Activated CD8-positive, alpha-beta memory T cell treated with anti-CD3 and anti-CD28 coated beads for 36 hours (primary cell): ENCODE measurements at regions not wholly inside any gene's neighbourhood (a gene's known extent, or its start where the extent isn't known, plus 50 kb on each side); places are given as distances from the start of the nearest gene placed in this dataset.

ENCODE experiments used
- CTCF ChIA-PET: fragments of 350-600 bp; sonication (Branson Sonifier 250); formaldehyde crosslinking; loops from one replicate; lab custom pipeline; 2021; ENCODE audit warnings: antibody characterized with exemption; lab: Charles Lee
- POLR2A ChIA-PET: fragments of 350-600 bp; sonication (Branson Sonifier 250); formaldehyde crosslinking; loops from one replicate; lab custom pipeline; 2021; ENCODE audit warnings: antibody characterized with exemption; lab: Charles Lee

DNA sequence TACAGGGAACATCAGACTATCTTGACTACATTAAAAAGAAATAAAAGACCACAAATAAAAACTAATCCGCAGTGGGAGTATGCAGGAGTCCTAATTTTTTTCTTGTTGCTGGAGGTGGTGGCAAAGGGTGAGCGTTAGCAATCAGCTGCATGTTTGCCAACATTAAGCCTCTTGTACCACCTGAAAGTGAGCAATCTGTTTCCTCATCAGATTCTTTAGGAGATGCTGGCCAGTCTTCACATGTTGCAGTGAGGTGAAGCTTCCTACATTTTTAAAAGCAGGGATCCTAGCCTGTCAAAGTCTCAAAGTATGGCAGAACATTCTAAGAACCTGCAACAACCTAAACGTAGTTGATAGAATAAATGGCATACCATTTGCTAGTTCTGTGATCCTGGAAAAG lies 162.2 kb upstream of the MEF2C start:
- CTCF ChIA-PET: no interaction called here
- POLR2A ChIA-PET: no interaction called here

DNA sequence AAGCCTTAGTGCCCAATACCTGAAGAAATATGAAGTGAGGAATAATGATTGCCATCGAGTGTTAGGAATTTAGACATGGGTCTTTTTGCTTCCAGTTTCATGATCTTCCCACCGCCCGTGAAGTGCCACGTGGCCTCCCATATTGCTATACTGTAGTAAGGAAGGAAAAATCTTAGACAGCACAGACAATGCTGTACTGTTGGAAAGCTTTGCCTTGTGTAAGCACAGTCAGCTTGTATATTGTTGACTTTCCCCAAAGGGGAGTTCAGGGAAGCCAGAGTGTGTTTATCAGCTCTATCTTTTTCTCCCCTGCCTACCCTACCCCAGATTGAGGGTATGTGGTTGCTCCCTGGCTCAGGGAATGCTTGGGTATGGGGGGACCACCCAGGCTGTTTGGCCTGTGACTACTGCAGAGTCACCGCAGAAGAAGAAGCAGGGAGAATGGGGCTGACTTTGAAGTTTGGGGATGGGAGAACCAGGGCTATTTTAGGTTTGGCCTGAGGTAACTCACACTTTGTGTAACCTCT lies 161.8 kb upstream of the MEF2C start:
- ChIA-PET POLR2A (no interaction called here), CTCF (no interaction called here)

DNA sequence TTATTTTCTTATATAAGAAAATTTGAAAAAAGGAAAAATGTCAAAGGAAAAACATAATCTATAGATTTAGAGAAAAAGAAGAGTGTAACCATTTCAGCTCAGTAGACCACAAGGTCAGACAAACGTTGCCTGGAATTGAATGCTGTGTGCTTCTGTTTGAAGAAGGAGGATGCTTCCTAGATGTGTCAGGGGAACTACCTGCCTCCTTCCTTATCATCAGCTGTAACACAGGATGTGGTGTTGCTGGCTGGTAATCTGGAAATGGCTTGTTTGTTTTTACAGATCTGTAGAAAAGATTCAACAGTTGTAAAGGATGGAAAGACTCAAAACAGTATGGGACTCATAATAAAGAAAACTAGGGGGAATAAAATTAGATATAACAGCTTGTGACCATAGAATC lies 160.7 kb upstream of the MEF2C start:
- POLR2A ChIA-PET: no interaction called here
- CTCF ChIA-PET: no interaction called here

DNA sequence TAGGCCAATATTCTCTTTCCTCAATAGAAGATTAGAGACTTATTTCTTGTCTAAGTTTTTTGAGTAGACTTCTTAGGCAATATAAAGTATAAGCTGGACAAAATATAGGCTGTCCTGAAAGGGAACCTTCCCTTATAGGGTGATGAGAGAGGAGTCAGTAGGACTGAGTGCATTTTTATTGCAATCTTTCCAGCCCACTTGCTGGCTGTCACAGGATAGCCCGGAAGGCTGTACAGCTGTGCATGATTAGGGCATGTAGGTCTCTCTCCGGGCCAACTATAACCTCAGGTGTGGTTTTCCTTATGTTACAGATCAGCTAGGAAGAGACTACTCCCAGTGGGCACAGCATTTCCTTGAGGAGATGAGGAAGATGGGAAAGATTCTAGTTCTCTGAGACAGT lies 159.8 kb upstream of the MEF2C start:
- ChIA-PET POLR2A (no interaction called here), CTCF (no interaction called here)

DNA sequence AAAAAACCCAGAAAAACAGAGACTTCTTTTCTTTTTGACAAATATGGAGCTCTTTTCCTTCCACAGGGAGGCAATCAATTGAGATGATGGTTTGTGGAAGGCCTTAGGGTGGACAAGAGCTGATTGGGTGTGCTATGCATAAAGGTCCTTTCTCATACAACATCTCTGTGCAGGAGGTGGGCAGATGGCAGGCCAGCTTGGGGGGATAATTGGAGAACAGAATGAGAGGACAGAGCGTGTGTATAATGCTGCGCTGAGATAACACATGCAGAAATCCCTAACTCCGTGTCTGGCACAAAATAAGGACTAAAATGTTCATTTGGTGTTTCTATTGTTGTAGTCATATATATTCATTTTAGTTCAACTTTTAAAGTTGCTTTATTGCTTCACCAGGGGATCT lies 159.0 kb upstream of the MEF2C start:
- CTCF ChIA-PET: no interaction called here
- POLR2A ChIA-PET: no interaction called here

DNA sequence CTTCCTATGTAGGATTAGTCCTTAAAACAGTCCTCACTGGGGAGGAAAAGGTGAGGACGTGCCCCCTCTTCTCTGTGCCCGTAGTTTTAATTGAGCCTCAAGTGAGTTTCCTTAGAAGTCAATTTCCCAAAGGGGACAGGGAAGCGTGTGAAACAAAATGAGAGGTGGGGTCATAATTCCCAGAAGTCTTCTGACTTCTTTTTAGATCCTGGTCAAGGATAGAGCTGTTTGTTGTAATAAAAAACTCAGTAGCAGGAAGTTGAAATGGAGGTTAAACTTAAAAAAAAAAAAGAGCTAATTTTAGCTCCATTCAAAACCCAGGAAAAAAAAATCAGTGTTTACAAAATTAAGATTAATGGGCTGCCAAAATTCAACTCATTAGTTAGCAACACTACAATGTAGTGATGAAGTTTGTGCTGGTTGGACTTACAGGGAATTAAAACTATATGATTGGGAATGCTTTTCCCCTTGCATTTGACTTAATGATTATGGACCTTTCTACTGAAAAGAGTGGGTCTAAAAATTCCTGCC lies 158.3 kb upstream of the MEF2C start:
- CTCF ChIA-PET: no interaction called here
- POLR2A ChIA-PET: no interaction called here

DNA sequence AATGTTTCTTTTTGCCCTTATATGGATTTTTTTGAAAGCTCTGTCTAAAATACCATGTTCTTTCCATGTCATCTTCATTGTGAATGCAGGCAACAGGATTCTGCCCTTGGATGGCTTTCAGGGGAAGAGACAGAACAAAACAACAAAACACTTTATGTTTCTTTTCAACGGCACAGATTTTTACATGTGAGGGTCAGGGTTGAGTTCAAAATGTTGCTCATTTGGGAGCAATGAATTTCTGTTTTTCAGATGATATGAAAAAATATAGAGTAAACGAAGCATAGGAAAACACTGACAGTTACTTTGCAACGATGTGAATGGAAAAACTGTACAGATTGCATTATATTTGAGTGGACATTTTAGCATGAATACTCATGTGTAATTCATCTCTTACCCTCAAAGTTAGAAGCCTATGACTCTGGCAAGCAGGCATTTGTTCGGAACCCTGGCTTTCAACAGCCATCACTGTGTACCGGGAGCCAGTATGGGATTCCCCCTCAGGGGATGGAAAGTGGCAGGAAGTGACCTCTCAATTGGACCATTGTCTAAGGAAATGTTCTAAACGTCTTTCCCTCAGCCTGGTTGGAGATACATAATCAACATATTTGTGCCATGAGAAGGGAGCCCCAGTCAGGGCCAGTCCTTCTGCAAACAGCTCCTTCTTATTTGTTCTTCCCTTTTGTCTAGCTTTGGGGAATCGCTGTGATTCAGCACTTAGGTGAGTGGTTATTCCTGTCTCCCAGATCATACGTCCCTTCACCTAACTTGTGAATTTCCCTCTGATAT lies 153.9 kb upstream of the MEF2C start:
- ChIA-PET CTCF (no interaction called here), POLR2A (interaction anchor here (0.6 kb wide), 1 partner anchor 272 kb away, joined by 4 read pairs; no protein-coding TSS in a partner anchor)

DNA sequence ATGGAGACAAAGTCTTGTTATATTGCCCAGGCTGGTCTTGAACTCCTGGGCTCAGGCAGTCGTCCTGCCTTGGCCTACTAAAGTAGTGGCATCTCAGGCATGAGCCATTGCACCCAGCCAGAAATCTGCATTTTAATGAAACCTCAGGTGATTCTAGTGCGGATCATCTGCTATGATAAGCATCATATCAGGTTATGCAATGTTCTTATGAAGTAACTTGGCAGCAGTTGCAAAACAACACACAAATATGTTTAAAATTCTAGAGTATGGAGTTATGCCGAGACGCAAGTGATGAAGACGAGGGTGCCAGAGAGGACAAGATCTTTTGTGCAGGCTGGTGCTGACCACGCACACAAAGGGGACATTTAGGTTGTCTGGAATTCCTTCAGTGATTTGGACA lies 153.2 kb upstream of the MEF2C start:
- POLR2A ChIA-PET: interaction anchor here (0.6 kb wide), 1 partner anchor 272 kb away, joined by 4 read pairs; no protein-coding TSS in a partner anchor
- CTCF ChIA-PET: no interaction called here

DNA sequence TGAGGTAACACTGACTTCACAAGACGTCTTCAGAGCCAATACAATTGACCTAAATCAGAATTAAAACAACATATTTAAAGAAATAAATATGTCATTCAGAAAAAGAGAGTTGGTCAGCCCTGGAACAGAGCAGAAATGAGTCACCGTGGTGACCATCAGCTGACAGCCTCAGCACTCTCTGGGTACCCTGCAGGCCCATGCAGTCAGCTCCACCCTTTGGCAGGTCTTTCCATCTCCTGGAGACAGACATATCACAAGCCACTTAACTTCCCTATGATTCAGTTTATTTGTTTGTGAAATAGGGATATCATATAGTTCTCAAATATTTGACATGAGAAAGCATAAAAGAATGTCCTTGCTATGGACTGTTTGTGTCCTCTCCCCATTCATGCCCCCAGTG lies 151.6 kb upstream of the MEF2C start:
- POLR2A ChIA-PET: no interaction called here
- CTCF ChIA-PET: no interaction called here

DNA sequence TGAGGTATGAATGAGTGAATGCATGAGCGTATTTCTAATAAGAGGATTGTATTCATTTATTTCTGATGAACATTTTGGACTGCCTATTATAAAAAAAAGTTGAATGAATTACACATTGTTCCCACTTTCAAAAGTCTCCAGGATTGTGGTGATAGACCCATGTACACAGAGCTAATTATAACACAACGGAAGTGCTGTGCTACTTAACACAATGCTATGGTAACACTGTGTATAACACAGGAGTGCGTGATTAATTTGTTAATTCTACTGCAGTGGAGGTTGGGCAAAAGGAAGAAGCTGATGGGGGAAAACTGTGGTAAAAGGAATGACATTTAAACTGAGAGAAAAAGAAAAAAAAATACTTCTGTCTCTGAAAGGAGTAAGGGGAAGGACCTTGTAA lies 147.8 kb upstream of the MEF2C start:
- POLR2A ChIA-PET: no interaction called here

DNA sequence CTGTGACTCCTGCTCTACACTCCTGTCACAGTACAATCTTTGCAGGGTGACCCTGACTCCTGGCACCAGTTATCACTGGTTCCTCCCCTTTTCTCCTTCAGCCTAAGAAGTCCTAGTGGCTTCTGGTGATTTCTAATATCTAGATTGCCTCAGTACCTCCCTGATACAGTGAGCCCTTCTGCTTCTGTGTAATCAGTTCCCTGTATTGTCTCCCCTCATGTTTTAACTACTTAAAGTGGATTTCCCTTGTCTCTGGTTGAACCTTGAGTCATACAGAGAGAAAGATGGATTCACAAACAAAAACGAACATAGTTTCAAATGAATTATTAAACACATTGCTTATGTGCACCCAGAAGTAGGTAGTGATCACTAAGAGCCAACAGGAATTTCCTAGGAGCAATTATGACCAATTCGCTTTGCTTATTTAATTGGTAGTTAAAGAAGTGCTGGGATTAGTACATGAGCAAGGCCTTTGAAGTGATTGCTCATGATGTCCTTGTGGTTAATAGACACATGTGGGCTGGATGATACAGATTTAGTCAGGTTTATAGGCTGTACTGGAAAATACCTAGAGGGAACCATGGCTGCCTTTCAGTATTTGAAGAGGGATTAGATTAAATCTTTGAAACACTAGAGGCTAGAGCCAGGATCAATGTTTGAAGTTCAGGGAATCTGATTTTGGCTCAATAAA lies 145.8 kb upstream of the MEF2C start:
- ChIA-PET CTCF (no interaction called here), POLR2A (no interaction called here)

More for the DNA sequence above, 147.8 kb upstream of the MEF2C start:
- CTCF ChIA-PET: no interaction called here

DNA sequence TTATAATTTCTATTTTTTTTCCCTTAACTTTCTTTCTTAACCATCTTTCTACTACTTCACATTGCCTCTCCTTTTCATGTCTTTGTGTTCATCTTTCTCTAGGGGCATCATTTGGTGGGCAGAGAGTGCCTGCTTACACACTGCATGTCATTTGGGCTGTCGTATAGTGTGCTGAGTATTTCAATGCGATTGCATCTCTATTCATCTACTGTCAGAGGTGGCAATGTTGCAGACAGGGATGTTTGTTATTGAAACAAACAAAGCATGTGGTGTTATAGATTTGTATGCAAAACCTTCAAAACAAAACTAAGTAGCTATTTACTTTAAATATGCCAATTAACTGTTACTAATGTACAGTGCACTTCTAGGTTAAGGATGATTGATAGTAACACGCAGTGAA lies 141.1 kb upstream of the MEF2C start:
- ChIA-PET POLR2A (no interaction called here), CTCF (no interaction called here)

DNA sequence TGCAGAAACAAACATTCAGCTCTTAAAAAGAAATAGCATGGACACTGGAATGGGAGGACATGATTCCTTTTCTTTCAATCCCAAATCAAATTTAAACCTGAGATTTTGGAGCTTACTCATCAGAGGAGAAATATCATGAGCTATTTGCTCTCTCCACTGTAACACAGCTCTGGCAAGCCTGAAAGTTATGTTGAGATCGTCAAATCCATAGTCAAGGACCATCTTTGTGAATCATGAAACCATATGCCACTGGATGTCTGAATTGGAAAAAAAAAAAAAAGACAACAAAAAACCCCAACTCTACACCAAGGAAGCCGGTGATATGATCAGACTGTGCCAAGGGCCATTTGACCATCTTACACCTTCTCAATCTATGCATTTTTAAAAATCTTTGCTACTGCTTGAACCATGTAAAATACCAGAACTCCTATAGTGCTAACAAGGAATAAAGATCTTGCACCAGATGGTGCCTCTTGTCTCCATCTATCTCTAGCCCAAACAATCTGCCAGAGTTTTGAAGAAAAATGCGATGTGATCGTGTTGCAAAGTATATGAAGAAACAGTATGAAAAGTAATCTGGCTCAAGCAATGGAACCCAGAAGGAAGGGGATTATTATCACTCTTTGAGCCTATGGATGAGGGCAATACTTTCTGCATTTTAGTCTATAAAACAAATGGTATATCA lies 138.1 kb upstream of the MEF2C start:
- ChIA-PET POLR2A (no interaction called here), CTCF (no interaction called here)

DNA sequence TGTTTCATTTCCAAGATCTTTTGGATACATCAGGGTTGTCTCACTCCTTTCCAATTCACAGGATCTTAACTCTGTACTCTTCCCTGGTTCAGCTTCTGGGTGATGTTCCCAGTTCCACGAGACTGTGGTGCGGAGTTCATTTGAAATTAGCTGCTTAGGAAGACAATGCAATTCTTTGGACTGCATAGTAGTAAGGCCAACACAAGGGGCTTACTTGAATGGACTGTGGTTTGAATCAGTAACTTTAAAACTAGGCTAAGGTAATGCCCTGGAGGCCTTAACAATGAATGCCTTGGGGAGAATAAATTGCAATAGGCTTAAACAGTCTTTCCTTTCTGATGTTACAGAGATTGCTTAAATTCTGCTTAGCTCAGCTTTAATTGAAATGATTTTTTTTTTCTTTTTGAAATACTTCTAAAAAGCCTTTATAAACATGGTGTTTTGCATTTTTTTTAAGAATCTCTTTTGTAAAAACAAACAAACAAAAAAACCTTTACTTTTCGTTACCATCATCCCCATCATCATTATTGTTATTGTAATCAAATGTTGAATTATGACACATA lies 133.8 kb upstream of the MEF2C start:
- ChIA-PET CTCF (no interaction called here), POLR2A (no interaction called here)

DNA sequence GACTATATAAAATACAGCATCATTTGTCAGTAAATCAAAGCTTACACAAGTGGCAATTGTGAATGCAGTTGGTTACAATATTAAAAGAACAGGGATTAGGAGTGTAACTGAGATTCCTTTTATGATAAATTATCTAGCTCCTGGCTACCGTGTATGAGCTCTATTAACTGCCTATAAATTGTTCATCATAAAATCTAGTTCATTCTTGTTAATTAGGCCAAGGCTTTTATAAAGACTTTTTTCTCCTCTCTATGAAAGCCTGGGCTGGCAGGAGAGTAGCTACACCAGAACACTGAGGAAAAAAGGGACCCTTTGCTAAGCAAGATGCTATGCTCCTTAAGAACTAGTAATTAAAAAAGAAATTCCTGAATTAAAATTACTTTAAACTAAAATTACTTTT lies 132.4 kb upstream of the MEF2C start:
- ChIA-PET CTCF (no interaction called here), POLR2A (no interaction called here)

DNA sequence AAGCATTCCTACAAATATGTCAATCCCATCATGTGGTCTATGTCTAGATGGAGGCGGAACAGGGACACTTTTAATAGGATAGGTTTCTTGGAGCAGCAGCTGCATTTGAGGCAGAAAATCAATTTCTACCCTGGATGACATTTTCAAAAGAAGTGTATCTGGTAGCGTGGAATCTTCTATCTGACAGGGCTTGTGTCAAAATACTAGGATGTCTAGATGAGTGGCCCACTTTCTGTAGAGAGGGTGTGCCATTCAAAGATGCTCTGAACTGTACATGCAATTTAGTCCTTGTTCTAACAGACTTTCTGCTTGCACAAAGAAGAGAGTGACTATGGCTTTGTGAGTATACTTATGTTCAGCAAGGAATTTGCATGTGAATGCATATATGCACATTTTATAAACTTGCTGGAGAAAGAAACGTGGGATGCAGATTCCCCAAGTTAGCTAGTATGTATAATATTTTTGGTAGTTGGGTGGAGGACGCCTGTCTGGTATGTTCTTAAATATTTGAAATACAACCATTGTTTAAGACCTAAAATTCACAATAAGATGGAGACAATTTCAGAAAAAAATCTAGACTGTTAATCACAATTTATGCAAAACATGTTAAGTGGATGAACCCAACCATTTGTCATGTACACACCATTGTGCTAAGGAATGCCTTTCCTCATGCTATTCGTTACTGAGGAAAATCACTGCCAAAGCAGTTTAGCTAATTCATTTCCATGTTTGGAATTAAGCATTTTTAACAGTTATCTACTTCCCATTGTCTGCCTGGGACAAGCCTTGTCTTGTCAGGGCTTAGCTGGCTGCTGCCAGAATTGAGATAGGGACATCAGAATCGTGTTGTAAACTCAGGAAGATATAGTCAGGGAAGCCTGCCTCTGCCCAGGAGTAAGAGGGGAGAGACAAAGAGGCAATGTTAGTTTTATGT lies 129.1 kb upstream of the MEF2C start:
- ChIA-PET POLR2A (no interaction called here), CTCF (no interaction called here)

DNA sequence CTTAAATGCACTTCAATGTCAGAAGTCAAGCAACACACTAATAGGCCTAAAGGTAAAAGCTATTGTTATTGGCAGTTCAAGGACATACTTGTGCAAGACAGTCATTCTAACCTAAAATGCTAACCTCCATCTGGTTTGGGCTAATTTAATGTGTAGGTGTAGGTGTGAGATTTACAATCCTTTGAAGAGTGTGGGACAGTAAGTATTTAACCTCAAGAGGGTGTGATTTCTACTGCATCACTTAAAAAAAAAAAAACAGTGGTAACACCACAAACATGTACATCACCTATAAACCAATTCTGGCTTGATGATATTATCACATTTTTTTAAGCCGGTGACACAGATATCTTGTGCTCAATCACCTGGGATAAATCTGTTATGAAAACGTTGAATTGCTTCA lies 127.5 kb upstream of the MEF2C start:
- ChIA-PET CTCF (no interaction called here), POLR2A (no interaction called here)

DNA sequence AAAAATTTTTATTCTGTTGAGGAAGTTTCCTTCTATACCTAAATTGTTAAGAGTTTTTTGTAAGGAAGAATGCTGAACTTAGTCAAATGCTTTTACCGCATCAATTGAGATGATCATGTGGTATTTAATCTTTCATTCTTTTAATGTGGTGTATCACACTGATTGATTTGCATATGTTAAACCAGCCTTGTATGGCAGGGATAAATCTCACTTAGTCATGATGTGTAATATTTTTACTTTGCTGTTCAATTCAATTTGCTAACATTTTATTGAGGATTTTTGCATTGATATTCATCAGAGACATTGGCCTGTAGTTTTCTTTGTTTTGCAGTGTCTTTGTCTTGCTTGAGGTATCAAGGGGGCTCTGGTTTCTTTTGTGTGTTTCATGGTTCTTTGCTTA lies 125.3 kb upstream of the MEF2C start:
- POLR2A ChIA-PET: no interaction called here

DNA sequence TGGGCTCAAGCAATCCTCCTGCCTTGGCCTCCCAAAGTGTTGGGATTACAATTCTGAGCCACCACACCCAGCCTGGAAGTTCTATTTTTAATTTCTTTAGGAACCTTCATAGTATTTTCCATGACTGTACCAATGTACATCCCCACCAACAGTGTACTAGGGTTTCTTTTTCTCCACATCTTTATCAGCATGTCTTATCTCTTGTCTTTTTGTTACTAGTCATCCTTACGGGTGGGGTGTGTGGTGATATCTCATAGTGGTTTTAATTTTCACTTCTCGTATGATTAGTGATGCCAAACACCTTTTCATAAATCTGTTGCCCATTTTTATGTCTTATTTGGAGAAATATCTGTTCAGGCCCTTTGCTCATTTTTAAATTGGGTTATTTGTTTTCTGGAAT lies 123.0 kb upstream of the MEF2C start:
- POLR2A ChIA-PET: no interaction called here
- CTCF ChIA-PET: no interaction called here

More for the DNA sequence above, 125.3 kb upstream of the MEF2C start:
- CTCF ChIA-PET: no interaction called here
